IgD-negative memory B cell (primary cell): ENCODE measurements at regions not wholly inside any gene's neighbourhood (a gene's known extent, or its start where the extent isn't known, plus 50 kb on each side); places are given as distances from the start of the nearest gene placed in this dataset.
"Not testable (repeated sequence)": the region's sequence is repeated elsewhere in the genome, so short reads cannot be mapped to it uniquely, and the experiment has no call there.

ENCODE experiments used
- H3K27ac Mint-ChIP-seq, 3 donors: one replicate each; pipeline ENCODE4 v1.8.0; 2020 to 2022; ENCODE audit warnings: mild to moderate bottlenecking in 3 of 3, mixed read lengths in 3 of 3, moderate library complexity in 1 of 3
- H3K27me3 Mint-ChIP-seq: one replicate; pipeline ENCODE4 v1.8.0; 2021; ENCODE audit warnings: mixed read lengths
- H3K36me3 Mint-ChIP-seq: one replicate; pipeline ENCODE4 v1.8.0; 2020; ENCODE audit warnings: mild to moderate bottlenecking, mixed read lengths
- H3K4me1 Mint-ChIP-seq, 3 donors: one replicate each; pipeline ENCODE4 v1.8.0; 2020 to 2022; ENCODE audit warnings: mixed read lengths in 3 of 3, mild to moderate bottlenecking in 1 of 3
- H3K4me3 Mint-ChIP-seq, 4 donors: one replicate each; pipeline ENCODE4 v1.8.0; 2020 to 2022; ENCODE audit warnings: mild to moderate bottlenecking in 4 of 4, mixed read lengths in 4 of 4, moderate library complexity in 3 of 4
- H3K9me3 Mint-ChIP-seq, 3 donors: one replicate each; pipeline ENCODE4 v1.8.0; 2020 to 2021; ENCODE audit warnings: mixed read lengths in 3 of 3, mild to moderate bottlenecking in 1 of 3

- Mint-ChIP-seq H3K36me3 (no peaks in the 10 kb centered on the region), H3K27me3 (peaks cover under 1% of the 10 kb centered on the region), H3K4me3 (no peak overlapping the region), H3K4me1 (peaks cover 0 to 7% (median 2%) of the 10 kb centered on the region in 3 donors), H3K27ac (no peak overlapping the region), H3K9me3 (no peaks in the 10 kb centered on the region)
Observed at GRCh38 chr6:15947436-15947835, 181.4 kb upstream of the MYLIP start.

GRCh38 chr6:15946701-15947385 lies 182.0 kb upstream of the MYLIP start:
- peaks cover 0 to 6% (median 2%) of the 10 kb centered on the region in 3 donors for H3K4me1 Mint-ChIP-seq
- no peaks in the 10 kb centered on the region for H3K9me3 Mint-ChIP-seq
- no peaks in the 10 kb centered on the region for H3K27me3 Mint-ChIP-seq
- H3K36me3 Mint-ChIP-seq: no peaks in the 10 kb centered on the region
- no peak overlapping the region for H3K27ac Mint-ChIP-seq
- H3K4me3 Mint-ChIP-seq: no peak overlapping the region

GRCh38 chr6:15945593-15946159 lies 183.2 kb upstream of the MYLIP start:
- no peak overlapping the region for H3K27ac Mint-ChIP-seq
- no peaks in the 10 kb centered on the region for H3K27me3 Mint-ChIP-seq
- H3K4me1 Mint-ChIP-seq: peaks cover 0 to under 1% (median 0%) of the 10 kb centered on the region in 3 donors
- H3K9me3 Mint-ChIP-seq: no peaks in the 10 kb centered on the region
- H3K36me3 Mint-ChIP-seq: no peaks in the 10 kb centered on the region
- H3K4me3 Mint-ChIP-seq: no peak overlapping the region

- Mint-ChIP-seq H3K4me1 (no peaks in the 10 kb centered on the region), H3K27me3 (no peaks in the 10 kb centered on the region), H3K36me3 (no peaks in the 10 kb centered on the region), H3K27ac (no peak overlapping the region), H3K9me3 (no peaks in the 10 kb centered on the region), H3K4me3 (no peak overlapping the region)
Observed at GRCh38 chr6:15943423-15943822, 185.5 kb upstream of the MYLIP start.

- Mint-ChIP-seq H3K9me3 (no peaks in the 10 kb centered on the region), H3K27ac (no peak overlapping the region), H3K36me3 (no peaks in the 10 kb centered on the region), H3K4me1 (peaks cover 7 to 10% (median 10%) of the 10 kb centered on the region in 3 donors), H3K4me3 (no peak overlapping the region), H3K27me3 (no peaks in the 10 kb centered on the region)
Observed at GRCh38 chr6:15941168-15941567, 187.7 kb upstream of the MYLIP start.

GRCh38 chr6:15938107-15938506 lies 190.8 kb upstream of the MYLIP start:
- no peak overlapping the region for H3K4me3 Mint-ChIP-seq
- no peaks in the 10 kb centered on the region for H3K36me3 Mint-ChIP-seq
- H3K9me3 Mint-ChIP-seq: no peaks in the 10 kb centered on the region

GRCh38 chr6:15937602-15938001 lies 191.3 kb upstream of the MYLIP start:
- no peaks in the 10 kb centered on the region for H3K9me3 Mint-ChIP-seq
- peaks cover 7 to 12% (median 11%) of the 10 kb centered on the region in 3 donors for H3K4me1 Mint-ChIP-seq
- no peak overlapping the region for H3K27ac Mint-ChIP-seq
- H3K36me3 Mint-ChIP-seq: no peaks in the 10 kb centered on the region
- H3K27me3 Mint-ChIP-seq: peaks cover 3% of the 10 kb centered on the region
- no peak overlapping the region for H3K4me3 Mint-ChIP-seq

More at GRCh38 chr6:15938107-15938506, 190.8 kb upstream of the MYLIP start:
- Mint-ChIP-seq H3K27ac (no peak overlapping the region), H3K27me3 (peaks cover 2% of the 10 kb centered on the region), H3K4me1 (peaks cover 7 to 12% (median 11%) of the 10 kb centered on the region in 3 donors)

- H3K27ac Mint-ChIP-seq: peak overlapping the region in 1 of 3 donors; percentile 1
- H3K4me1 Mint-ChIP-seq: peaks cover 7 to 12% (median 11%) of the 10 kb centered on the region in 3 donors
- H3K9me3 Mint-ChIP-seq: peaks cover 0 to 3% (median 3%) of the 10 kb centered on the region in 3 donors
- peak overlapping the region in 2 of 4 donors; percentile 1 to 42 for H3K4me3 Mint-ChIP-seq
- peaks cover 3% of the 10 kb centered on the region for H3K27me3 Mint-ChIP-seq
- H3K36me3 Mint-ChIP-seq: no peaks in the 10 kb centered on the region
Observed at GRCh38 chr6:15936503-15936902, 192.4 kb upstream of the MYLIP start.

- Mint-ChIP-seq H3K27ac (no peak overlapping the region), H3K27me3 (peaks cover 3% of the 10 kb centered on the region), H3K36me3 (peaks cover 3% of the 10 kb centered on the region), H3K9me3 (peaks cover 3 to 6% (median 3%) of the 10 kb centered on the region in 3 donors), H3K4me1 (peaks cover 7 to 12% (median 11%) of the 10 kb centered on the region in 3 donors), H3K4me3 (no peak overlapping the region)
Observed at GRCh38 chr6:15935661-15936060, 193.2 kb upstream of the MYLIP start.

- H3K4me3 Mint-ChIP-seq, H3K4me1 Mint-ChIP-seq, H3K27ac Mint-ChIP-seq, H3K27me3 Mint-ChIP-seq, H3K36me3 Mint-ChIP-seq: not testable (repeated sequence)
- H3K9me3 Mint-ChIP-seq: peaks cover 9 to 14% (median 12%) of the 10 kb centered on the region in 3 donors
Observed at GRCh38 chr6:15931697-15932096, 197.2 kb upstream of the MYLIP start.

GRCh38 chr6:15930207-15930606 lies 198.7 kb upstream of the MYLIP start:
- peaks cover 3% of the 10 kb centered on the region for H3K27me3 Mint-ChIP-seq
- peaks cover 9 to 18% (median 14%) of the 10 kb centered on the region in 3 donors for H3K9me3 Mint-ChIP-seq
- no peaks in the 10 kb centered on the region for H3K4me1 Mint-ChIP-seq
- peak overlapping the region in 1 of 4 donors; percentile 18 for H3K4me3 Mint-ChIP-seq
- no peak overlapping the region for H3K27ac Mint-ChIP-seq
- H3K36me3 Mint-ChIP-seq: peaks cover 7% of the 10 kb centered on the region

- Mint-ChIP-seq H3K36me3 (peaks cover 7% of the 10 kb centered on the region), H3K27ac (no peak overlapping the region), H3K27me3 (peaks cover 3% of the 10 kb centered on the region), H3K9me3 (peaks cover 9 to 18% (median 14%) of the 10 kb centered on the region in 3 donors), H3K4me3 (no peak overlapping the region), H3K4me1 (no peaks in the 10 kb centered on the region)
Observed at GRCh38 chr6:15929685-15930084, 199.2 kb upstream of the MYLIP start.

- peaks cover 9 to 18% (median 14%) of the 10 kb centered on the region in 3 donors for H3K9me3 Mint-ChIP-seq
- H3K4me3 Mint-ChIP-seq: no peak overlapping the region
- H3K27ac Mint-ChIP-seq: no peak overlapping the region
- peaks cover 7% of the 10 kb centered on the region for H3K36me3 Mint-ChIP-seq
- H3K4me1 Mint-ChIP-seq: no peaks in the 10 kb centered on the region
- no peaks in the 10 kb centered on the region for H3K27me3 Mint-ChIP-seq
Observed at GRCh38 chr6:15927531-15928225, 201.2 kb upstream of the MYLIP start.

- Mint-ChIP-seq H3K4me3 (no peak overlapping the region), H3K27ac (no peak overlapping the region), H3K9me3 (peaks cover 6 to 16% (median 14%) of the 10 kb centered on the region in 3 donors), H3K27me3 (no peaks in the 10 kb centered on the region), H3K4me1 (peaks cover 0 to 3% (median 0%) of the 10 kb centered on the region in 3 donors), H3K36me3 (peaks cover 11% of the 10 kb centered on the region)
Observed at GRCh38 chr6:15926256-15926655, 202.6 kb upstream of the MYLIP start.

GRCh38 chr6:15924893-15925292 lies 204.0 kb upstream of the MYLIP start:
- peaks cover 2 to 10% (median 7%) of the 10 kb centered on the region in 3 donors for H3K9me3 Mint-ChIP-seq
- H3K4me3 Mint-ChIP-seq: no peak overlapping the region
- peaks cover 0 to 3% (median 0%) of the 10 kb centered on the region in 3 donors for H3K4me1 Mint-ChIP-seq
- peaks cover 5% of the 10 kb centered on the region for H3K36me3 Mint-ChIP-seq
- H3K27me3 Mint-ChIP-seq: no peaks in the 10 kb centered on the region
- no peak overlapping the region for H3K27ac Mint-ChIP-seq
